ENCODE measurements at regions not wholly inside any gene's neighbourhood (a gene's known extent, or its start where the extent isn't known, plus 50 kb on each side); places are given as distances from the start of the nearest gene placed in this dataset.

- TF ChIP-seq POU6F1 (CRISPR knock-in tag; IDR thresholded peaks at IDR 0.05; ENCODE audit: borderline replicate concordance, low read depth) (no peak), ZNF8 (CRISPR knock-in tag; IDR thresholded peaks at IDR 0.05) (no peak)
These were observed 604.6 kb upstream of the RGMB start (continued) for GRCh38 chr5:98168871-98169270.

GRCh38 chr5:98170994-98171393 lies 602.5 kb upstream of the RGMB start:
- ATAC-seq, result no peak

GRCh38 chr5:98173334-98173733 lies 600.1 kb upstream of the RGMB start:
- ATAC-seq, result peak; percentile 65; the same call in 2 of the 3 replicates
- no peak for TF ChIP-seq RARB (CRISPR knock-in tag; IDR thresholded peaks at IDR 0.05)
- TF ChIP-seq TSHZ2 (CRISPR knock-in tag; IDR thresholded peaks at IDR 0.05), result no peak
- TF ChIP-seq SNAI2 (CRISPR knock-in tag; IDR thresholded peaks at IDR 0.05), result no peak
- TF ChIP-seq TOX (CRISPR knock-in tag; IDR thresholded peaks at IDR 0.05; ENCODE audit: borderline replicate concordance), result no peak
- TF ChIP-seq GLIS3 (CRISPR knock-in tag; IDR thresholded peaks at IDR 0.05), result no peak
- no peak for TF ChIP-seq ZNF565 (CRISPR knock-in tag; conservative IDR thresholded peaks at IDR 0.05; ENCODE audit: low read depth)
- TF ChIP-seq ZNF70 (CRISPR knock-in tag; IDR thresholded peaks at IDR 0.05), result no peak

More at GRCh38 chr5:98170994-98171393, 602.5 kb upstream of the RGMB start:
- TF ChIP-seq ZC3H10 (CRISPR knock-in tag; IDR thresholded peaks at IDR 0.05) (no peak), BACH2 (CRISPR knock-in tag; IDR thresholded peaks at IDR 0.05; ENCODE audit: borderline replicate concordance) (no peak), OSR1 (CRISPR knock-in tag; IDR thresholded peaks at IDR 0.05) (no peak), TCF4 (CRISPR knock-in tag; IDR thresholded peaks at IDR 0.05; ENCODE audit: borderline replicate concordance) (no peak)

- no peak for ATAC-seq
These were observed 598.0 kb upstream of the RGMB start for GRCh38 chr5:98175474-98175873.

GRCh38 chr5:98179791-98180755 lies 593.4 kb upstream of the RGMB start:
- TF ChIP-seq PATZ1 (CRISPR knock-in tag; IDR thresholded peaks at IDR 0.05; ENCODE audit: borderline replicate concordance) (no peak), ESRRG (CRISPR knock-in tag; IDR thresholded peaks at IDR 0.05) (no peak), PPARA (CRISPR knock-in tag; IDR thresholded peaks at IDR 0.05; ENCODE audit: borderline replicate concordance) (no peak), SNAI2 (CRISPR knock-in tag; IDR thresholded peaks at IDR 0.05) (no peak), BACH2 (CRISPR knock-in tag; IDR thresholded peaks at IDR 0.05; ENCODE audit: borderline replicate concordance) (no peak), TCF4 (CRISPR knock-in tag; IDR thresholded peaks at IDR 0.05; ENCODE audit: borderline replicate concordance) (no peak), CSRNP3 (CRISPR knock-in tag; IDR thresholded peaks at IDR 0.05) (no peak)
- ATAC-seq, result no peak

More at GRCh38 chr5:98175474-98175873, 598.0 kb upstream of the RGMB start:
- TF ChIP-seq ZNF565 (CRISPR knock-in tag; conservative IDR thresholded peaks at IDR 0.05; ENCODE audit: low read depth), result no peak
- no peak for TF ChIP-seq ZNF8 (CRISPR knock-in tag; IDR thresholded peaks at IDR 0.05)
